Neural cell (in vitro differentiated cells): ENCODE measurements at regions not wholly inside any gene's neighbourhood (a gene's known extent, or its start where the extent isn't known, plus 50 kb on each side); places are given as distances from the start of the nearest gene placed in this dataset.

Experiments
- H2AFZ ChIP-seq: fragments of 200-600, 300-800 bp; sonication (generic), shearing (Covaris generic); 2 replicates; pipeline ENCODE4 v1.6.0; 2014; ENCODE audit warnings: low read depth, mild to moderate bottlenecking, antibody characterized with exemption, low read length, moderate library complexity
- H3F3A ChIP-seq: fragments of 200-600 bp; shearing (Covaris generic); 2 replicates; pipeline ENCODE4 v1.6.1; 2016; ENCODE audit warnings: mild to moderate bottlenecking, moderate library complexity, mixed read lengths, antibody characterized with exemption, low read length; ENCODE audit not compliant: insufficient read depth, poor library complexity, severe bottlenecking
- H3K27ac ChIP-seq: fragments of 200-600, 300-800 bp; sonication (generic), shearing (Covaris generic); 2 replicates; pipeline ENCODE4 v1.5.1; 2014; ENCODE audit warnings: mild to moderate bottlenecking, low read length, moderate library complexity
- H3K27me3 ChIP-seq: fragments of 300-800, 200-600 bp; sonication (generic), shearing (Covaris generic); 2 replicates; pipeline ENCODE4 v1.6.0; 2014; ENCODE audit warnings: mild to moderate bottlenecking, low read depth, low read length, moderate library complexity; ENCODE audit not compliant: insufficient read depth
- H3K36me3 ChIP-seq: fragments of 300-800, 200-600 bp; sonication (generic), shearing (Covaris generic); 2 replicates; pipeline ENCODE4 v1.5.1; 2014; ENCODE audit warnings: mild to moderate bottlenecking, antibody characterized with exemption, low read length, moderate library complexity; ENCODE audit not compliant: insufficient read depth
- H3K4me2 ChIP-seq: fragments of 300-800, 200-600 bp; sonication (generic), shearing (Covaris generic); 2 replicates; pipeline ENCODE4 v1.6.0; 2014; ENCODE audit warnings: mild to moderate bottlenecking, low read length
- H3K4me3 ChIP-seq: fragments of 300-800, 200-600 bp; sonication (generic), shearing (Covaris generic); 2 replicates; pipeline ENCODE4 v1.5.1; 2014; ENCODE audit warnings: mild to moderate bottlenecking, low read length, moderate library complexity
- H3K79me2 ChIP-seq: fragments of 200-600 bp; shearing (Covaris generic); replicated peaks from 2 replicates; pipeline ENCODE4 v1.6.0; 2014; ENCODE audit warnings: mild to moderate bottlenecking, low read length, moderate library complexity; ENCODE audit not compliant: insufficient read depth
- H3K9ac ChIP-seq: fragments of 300-800, 200-600 bp; sonication (generic), shearing (Covaris generic); 2 replicates; pipeline ENCODE4 v1.6.1; 2016; ENCODE audit warnings: mild to moderate bottlenecking, low read length, mixed read lengths
- H3K9me2 ChIP-seq: fragments of 200-600 bp; shearing (Covaris generic); 2 replicates; pipeline ENCODE4 v1.6.1; 2016; ENCODE audit warnings: mild to moderate bottlenecking, low read length, mixed read lengths; ENCODE audit not compliant: insufficient read depth
- H3K9me3 ChIP-seq: fragments of 200-600, 300-800 bp; sonication (generic), shearing (Covaris generic); 2 replicates; pipeline ENCODE4 v1.6.1; 2016; ENCODE audit warnings: mild to moderate bottlenecking, mixed run types, low read length, moderate library complexity, mixed read lengths
- H4K20me1 ChIP-seq: fragments of 200-600 bp; shearing (Covaris generic); 2 replicates; pipeline ENCODE4 v1.6.1; 2016; ENCODE audit warnings: mild to moderate bottlenecking, mixed run types; ENCODE audit not compliant: insufficient read depth
- EP300 ChIP-seq: fragments of 450-650 bp; conservative IDR thresholded peaks from 2 replicates; pipeline ENCODE4 v1.6.1; 2014; ENCODE audit warnings: antibody characterized with exemption, mild to moderate bottlenecking, moderate library complexity; ENCODE audit not compliant: poor library complexity, severe bottlenecking
- EZH2 ChIP-seq: fragments of 200-600, 300-800 bp; shearing (Covaris generic), sonication (generic); IDR thresholded peaks from 2 replicates; pipeline ENCODE4 v1.6.1; 2014; ENCODE audit warnings: antibody characterized with exemption, low read length, borderline replicate concordance, mild to moderate bottlenecking; ENCODE audit not compliant: insufficient read depth, poor library complexity, severe bottlenecking
- MXI1 ChIP-seq: fragments of 450-650 bp; conservative IDR thresholded peaks from 2 replicates; pipeline ENCODE4 v1.6.1; 2014; ENCODE audit warnings: antibody characterized with exemption, mild to moderate bottlenecking; ENCODE audit not compliant: poor library complexity, severe bottlenecking
- POLR2AphosphoS5 ChIP-seq: IDR thresholded peaks from 2 replicates; pipeline ENCODE4 v1.6.1; 2012
- RAD21 ChIP-seq: fragments of 450-650 bp; conservative IDR thresholded peaks from 2 replicates; pipeline ENCODE4 v1.6.1; 2014; ENCODE audit warnings: antibody characterized with exemption, mild to moderate bottlenecking, moderate library complexity
- SMC3 ChIP-seq: fragments of 450-650 bp; conservative IDR thresholded peaks from 2 replicates; pipeline ENCODE4 v1.6.1; 2014; ENCODE audit warnings: antibody characterized with exemption, mild to moderate bottlenecking, moderate library complexity; ENCODE audit not compliant: poor library complexity
- TAF1 ChIP-seq: IDR thresholded peaks from 2 replicates; pipeline ENCODE4 v1.6.1; 2012; ENCODE audit warnings: low read depth
- TF ChIP-seq, protein P1 (sequence below): IDR thresholded peaks from 2 replicates; pipeline ENCODE4 v1.6.1; 2012; ENCODE audit warnings: borderline replicate concordance
- TF ChIP-seq, protein P2 (sequence below): fragments of 450-650 bp; IDR thresholded peaks from 2 replicates; pipeline ENCODE4 v1.5.1; 2014; ENCODE audit warnings: antibody characterized with exemption, mild to moderate bottlenecking, moderate library complexity; ENCODE audit not compliant: poor library complexity, severe bottlenecking

DNA sequence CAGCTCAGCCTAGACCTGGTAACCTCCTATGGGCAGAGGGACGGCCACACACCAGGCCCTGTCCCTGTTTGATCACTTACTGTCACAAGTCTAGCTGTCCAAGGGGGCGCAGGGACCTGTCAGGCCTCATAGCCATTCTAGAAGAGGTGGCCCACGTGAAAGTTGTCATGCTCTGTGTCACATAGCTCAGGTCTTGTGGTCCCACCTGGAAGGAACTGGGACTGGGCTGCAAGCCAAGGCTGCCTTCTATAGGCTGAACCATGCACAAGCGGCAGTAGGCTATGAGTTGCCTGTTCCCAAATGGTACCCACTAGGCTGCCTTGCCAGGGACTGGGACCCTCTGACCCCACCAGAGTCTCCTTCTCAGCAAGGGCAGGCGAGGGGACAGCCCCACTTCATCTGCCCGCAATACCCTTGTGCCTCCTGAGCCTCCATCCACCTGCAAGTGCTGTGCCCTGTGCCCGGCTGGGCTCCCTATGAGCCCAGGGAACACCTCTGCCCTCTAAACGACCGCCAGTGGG is 177.5 kb downstream of the ANAPC1 start:
- Histone ChIP-seq H2AFZ (no peak overlapping the region), H3K4me3 (no peak overlapping the region), H3F3A (no peaks in the 10 kb centered on the region), H3K9ac (no peak overlapping the region), H3K4me2 (no peak overlapping the region), H3K27me3 (no peaks in the 10 kb centered on the region), H4K20me1 (no peaks in the 10 kb centered on the region), H3K79me2 (no peaks in the 10 kb centered on the region), H3K27ac (no peak overlapping the region), H3K9me2 (no peaks in the 10 kb centered on the region), H3K9me3 (no peaks in the 10 kb centered on the region), H3K36me3 (no peaks in the 10 kb centered on the region)
- TF ChIP-seq SMC3 (no peak), TAF1 (no peak), POLR2AphosphoS5 (no peak), EP300 (no peak), EZH2 (no peak), RAD21 (no peak), MXI1 (no peak)
- TF ChIP-seq, protein P1, sequence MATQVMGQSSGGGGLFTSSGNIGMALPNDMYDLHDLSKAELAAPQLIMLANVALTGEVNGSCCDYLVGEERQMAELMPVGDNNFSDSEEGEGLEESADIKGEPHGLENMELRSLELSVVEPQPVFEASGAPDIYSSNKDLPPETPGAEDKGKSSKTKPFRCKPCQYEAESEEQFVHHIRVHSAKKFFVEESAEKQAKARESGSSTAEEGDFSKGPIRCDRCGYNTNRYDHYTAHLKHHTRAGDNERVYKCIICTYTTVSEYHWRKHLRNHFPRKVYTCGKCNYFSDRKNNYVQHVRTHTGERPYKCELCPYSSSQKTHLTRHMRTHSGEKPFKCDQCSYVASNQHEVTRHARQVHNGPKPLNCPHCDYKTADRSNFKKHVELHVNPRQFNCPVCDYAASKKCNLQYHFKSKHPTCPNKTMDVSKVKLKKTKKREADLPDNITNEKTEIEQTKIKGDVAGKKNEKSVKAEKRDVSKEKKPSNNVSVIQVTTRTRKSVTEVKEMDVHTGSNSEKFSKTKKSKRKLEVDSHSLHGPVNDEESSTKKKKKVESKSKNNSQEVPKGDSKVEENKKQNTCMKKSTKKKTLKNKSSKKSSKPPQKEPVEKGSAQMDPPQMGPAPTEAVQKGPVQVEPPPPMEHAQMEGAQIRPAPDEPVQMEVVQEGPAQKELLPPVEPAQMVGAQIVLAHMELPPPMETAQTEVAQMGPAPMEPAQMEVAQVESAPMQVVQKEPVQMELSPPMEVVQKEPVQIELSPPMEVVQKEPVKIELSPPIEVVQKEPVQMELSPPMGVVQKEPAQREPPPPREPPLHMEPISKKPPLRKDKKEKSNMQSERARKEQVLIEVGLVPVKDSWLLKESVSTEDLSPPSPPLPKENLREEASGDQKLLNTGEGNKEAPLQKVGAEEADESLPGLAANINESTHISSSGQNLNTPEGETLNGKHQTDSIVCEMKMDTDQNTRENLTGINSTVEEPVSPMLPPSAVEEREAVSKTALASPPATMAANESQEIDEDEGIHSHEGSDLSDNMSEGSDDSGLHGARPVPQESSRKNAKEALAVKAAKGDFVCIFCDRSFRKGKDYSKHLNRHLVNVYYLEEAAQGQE, result no peak
- TF ChIP-seq, protein P2, sequence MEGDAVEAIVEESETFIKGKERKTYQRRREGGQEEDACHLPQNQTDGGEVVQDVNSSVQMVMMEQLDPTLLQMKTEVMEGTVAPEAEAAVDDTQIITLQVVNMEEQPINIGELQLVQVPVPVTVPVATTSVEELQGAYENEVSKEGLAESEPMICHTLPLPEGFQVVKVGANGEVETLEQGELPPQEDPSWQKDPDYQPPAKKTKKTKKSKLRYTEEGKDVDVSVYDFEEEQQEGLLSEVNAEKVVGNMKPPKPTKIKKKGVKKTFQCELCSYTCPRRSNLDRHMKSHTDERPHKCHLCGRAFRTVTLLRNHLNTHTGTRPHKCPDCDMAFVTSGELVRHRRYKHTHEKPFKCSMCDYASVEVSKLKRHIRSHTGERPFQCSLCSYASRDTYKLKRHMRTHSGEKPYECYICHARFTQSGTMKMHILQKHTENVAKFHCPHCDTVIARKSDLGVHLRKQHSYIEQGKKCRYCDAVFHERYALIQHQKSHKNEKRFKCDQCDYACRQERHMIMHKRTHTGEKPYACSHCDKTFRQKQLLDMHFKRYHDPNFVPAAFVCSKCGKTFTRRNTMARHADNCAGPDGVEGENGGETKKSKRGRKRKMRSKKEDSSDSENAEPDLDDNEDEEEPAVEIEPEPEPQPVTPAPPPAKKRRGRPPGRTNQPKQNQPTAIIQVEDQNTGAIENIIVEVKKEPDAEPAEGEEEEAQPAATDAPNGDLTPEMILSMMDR, result no peak

DNA sequence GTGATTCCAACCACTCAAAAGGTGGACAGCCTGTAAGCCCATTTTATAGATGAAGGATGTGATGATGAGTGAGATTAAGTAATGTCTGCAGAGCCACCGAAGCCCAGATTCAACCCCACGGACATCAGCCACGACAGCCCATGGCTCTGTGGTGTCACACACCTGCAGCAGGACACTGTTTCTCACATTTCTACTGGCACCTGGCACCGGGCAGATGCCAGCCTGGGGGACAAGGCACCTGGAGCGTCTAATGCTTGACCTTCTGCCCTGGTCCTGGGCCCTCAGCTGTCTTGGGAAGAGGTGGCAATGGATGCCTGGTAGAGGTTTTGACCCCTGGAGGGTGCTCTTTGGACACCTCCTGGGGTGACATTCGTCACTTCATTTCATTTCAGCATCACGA is 176.3 kb downstream of the ANAPC1 start:
- Histone ChIP-seq H4K20me1 (no peaks in the 10 kb centered on the region), H3K79me2 (no peaks in the 10 kb centered on the region), H3K27me3 (no peaks in the 10 kb centered on the region), H3K4me2 (no peak overlapping the region), H3K9ac (no peak overlapping the region), H3K27ac (no peak overlapping the region), H3K36me3 (no peaks in the 10 kb centered on the region), H3F3A (no peaks in the 10 kb centered on the region), H2AFZ (no peak overlapping the region), H3K9me2 (no peaks in the 10 kb centered on the region), H3K9me3 (peaks cover 3% of the 10 kb centered on the region), H3K4me3 (no peak overlapping the region)
- TF ChIP-seq TAF1 (no peak), MXI1 (no peak)
